ENCODE measurements at regions not wholly inside any gene's neighbourhood (a gene's known extent, or its start where the extent isn't known, plus 50 kb on each side); places are given as distances from the start of the nearest gene placed in this dataset.

DNA sequence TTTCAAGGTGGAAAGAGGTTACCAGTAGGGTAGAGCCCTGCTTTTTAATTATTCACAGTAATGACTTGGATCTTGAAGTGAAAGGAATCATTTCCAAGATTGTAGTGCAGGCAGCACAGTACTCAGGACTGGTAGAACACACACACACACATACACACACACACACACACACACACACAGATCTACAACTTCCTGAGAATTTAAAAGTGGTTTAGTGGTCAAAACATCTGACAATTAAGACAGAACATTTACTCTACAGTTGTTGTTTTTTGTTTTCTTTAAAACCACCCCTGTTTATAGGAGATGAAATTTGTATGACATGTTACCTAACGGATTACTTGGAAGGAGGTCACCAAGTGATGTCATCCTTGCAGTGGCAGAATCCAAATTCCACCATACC lies 146.7 kb upstream of the VRK2 start:
- H3K36me3 Mint-ChIP-seq (ENCODE audit: low read depth, unreplicated experiment) = no peaks in the 10 kb centered on the region
- TF ChIP-seq, protein P1, sequence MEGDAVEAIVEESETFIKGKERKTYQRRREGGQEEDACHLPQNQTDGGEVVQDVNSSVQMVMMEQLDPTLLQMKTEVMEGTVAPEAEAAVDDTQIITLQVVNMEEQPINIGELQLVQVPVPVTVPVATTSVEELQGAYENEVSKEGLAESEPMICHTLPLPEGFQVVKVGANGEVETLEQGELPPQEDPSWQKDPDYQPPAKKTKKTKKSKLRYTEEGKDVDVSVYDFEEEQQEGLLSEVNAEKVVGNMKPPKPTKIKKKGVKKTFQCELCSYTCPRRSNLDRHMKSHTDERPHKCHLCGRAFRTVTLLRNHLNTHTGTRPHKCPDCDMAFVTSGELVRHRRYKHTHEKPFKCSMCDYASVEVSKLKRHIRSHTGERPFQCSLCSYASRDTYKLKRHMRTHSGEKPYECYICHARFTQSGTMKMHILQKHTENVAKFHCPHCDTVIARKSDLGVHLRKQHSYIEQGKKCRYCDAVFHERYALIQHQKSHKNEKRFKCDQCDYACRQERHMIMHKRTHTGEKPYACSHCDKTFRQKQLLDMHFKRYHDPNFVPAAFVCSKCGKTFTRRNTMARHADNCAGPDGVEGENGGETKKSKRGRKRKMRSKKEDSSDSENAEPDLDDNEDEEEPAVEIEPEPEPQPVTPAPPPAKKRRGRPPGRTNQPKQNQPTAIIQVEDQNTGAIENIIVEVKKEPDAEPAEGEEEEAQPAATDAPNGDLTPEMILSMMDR (IDR thresholded peaks at IDR 0.05; ENCODE audit: unreplicated experiment) = no peak
- no peaks in the 10 kb centered on the region for H3K4me1 Mint-ChIP-seq (ENCODE audit: unreplicated experiment)
- no peak for DNase-seq (ENCODE audit: low spot score)
- no peak overlapping the region for H3K27ac Mint-ChIP-seq (ENCODE audit: unreplicated experiment)
- no peaks in the 10 kb centered on the region for H3K27me3 Mint-ChIP-seq (ENCODE audit: unreplicated experiment)
- H3K9me3 Mint-ChIP-seq (ENCODE audit: unreplicated experiment) = no peaks in the 10 kb centered on the region
- no peak overlapping the region for H3K4me3 Mint-ChIP-seq (ENCODE audit: unreplicated experiment)

DNA sequence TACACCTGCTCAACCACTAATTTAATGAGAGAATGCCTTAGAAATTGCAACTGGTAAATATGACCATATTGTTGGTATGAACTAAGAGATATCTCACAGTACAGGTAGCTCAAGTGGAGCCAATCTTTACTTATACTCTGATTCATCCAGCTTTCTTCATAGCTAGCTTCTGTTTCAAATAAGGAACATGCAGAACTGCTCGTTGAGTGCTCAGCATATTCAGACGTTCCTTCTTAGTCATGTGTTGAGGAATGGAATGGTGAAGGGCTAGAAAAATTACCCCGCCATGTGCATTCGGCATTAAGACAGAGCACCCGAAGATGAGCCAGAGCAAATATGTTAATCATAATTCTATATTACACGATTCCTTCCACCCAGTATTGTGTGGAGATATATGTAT lies 144.0 kb upstream of the VRK2 start:
- H3K36me3 Mint-ChIP-seq (ENCODE audit: low read depth, unreplicated experiment) = no peaks in the 10 kb centered on the region
- H3K27me3 Mint-ChIP-seq (ENCODE audit: unreplicated experiment) = no peaks in the 10 kb centered on the region
- H3K4me1 Mint-ChIP-seq (ENCODE audit: unreplicated experiment) = no peaks in the 10 kb centered on the region
- H3K4me3 Mint-ChIP-seq (ENCODE audit: unreplicated experiment) = no peak overlapping the region
- H3K9me3 Mint-ChIP-seq (ENCODE audit: unreplicated experiment) = no peaks in the 10 kb centered on the region
- no peak overlapping the region for H3K27ac Mint-ChIP-seq (ENCODE audit: unreplicated experiment)
- no peak for DNase-seq (ENCODE audit: low spot score)
- TF ChIP-seq, protein P1 (IDR thresholded peaks at IDR 0.05; ENCODE audit: unreplicated experiment) = no peak

DNA sequence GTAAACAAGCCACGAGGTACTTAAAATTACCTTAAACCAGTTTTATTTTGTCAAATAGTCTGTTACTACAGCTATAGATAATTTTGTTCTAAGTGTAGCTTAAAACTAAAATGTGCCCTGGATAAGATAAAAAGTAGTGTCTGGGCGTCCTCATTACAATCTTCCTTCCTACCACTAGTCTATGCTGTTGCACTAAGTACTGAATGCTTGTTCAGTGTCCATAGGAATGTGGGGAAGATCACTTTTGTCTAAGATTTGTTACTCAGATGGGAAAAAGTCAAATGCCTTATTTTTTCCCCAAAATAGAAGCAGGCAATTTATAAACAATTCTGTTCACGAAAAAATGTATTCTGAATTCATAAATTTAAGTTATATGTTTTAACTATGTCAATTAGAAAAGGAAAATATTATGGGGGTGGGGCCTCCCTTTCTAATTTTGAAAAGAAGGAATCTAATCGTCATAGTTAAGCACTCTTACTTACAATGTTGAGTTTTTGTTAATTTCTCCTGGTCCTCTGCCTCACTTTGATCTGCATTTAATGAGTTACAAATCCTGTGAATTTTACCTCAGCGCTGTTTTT lies 140.4 kb upstream of the VRK2 start:
- no peak for DNase-seq (ENCODE audit: low spot score)
- Mint-ChIP-seq H3K36me3 (ENCODE audit: low read depth, unreplicated experiment) (no peaks in the 10 kb centered on the region), H3K27me3 (ENCODE audit: unreplicated experiment) (no peaks in the 10 kb centered on the region), H3K9me3 (ENCODE audit: unreplicated experiment) (no peaks in the 10 kb centered on the region), H3K4me3 (ENCODE audit: unreplicated experiment) (no peak overlapping the region), H3K4me1 (ENCODE audit: unreplicated experiment) (no peaks in the 10 kb centered on the region), H3K27ac (ENCODE audit: unreplicated experiment) (no peak overlapping the region)
- TF ChIP-seq, protein P1 (IDR thresholded peaks at IDR 0.05; ENCODE audit: unreplicated experiment) = peak; percentile 63

DNA sequence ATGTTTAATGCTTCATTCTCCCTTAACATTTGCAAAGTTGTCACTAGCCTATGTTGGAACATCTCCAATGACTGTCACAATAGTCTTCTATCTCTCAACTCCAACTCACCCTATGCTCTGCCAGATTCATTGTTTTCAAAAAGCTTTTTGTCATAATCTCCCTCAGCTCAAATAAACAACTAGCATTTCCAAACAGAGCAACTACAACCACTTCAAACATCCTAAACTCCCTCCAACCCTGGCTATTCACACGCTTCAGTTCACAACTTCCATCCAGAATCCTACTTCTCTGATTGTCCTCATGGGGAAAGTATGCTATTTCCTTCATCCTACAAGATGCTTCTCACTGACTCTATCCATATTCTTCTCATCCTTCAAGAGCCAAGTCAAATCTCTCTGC lies 139.2 kb upstream of the VRK2 start:
- DNase-seq (ENCODE audit: low spot score) = no peak
- TF ChIP-seq, protein P1 (IDR thresholded peaks at IDR 0.05; ENCODE audit: unreplicated experiment) = no peak
- no peaks in the 10 kb centered on the region for H3K9me3 Mint-ChIP-seq (ENCODE audit: unreplicated experiment)
- H3K27ac Mint-ChIP-seq (ENCODE audit: unreplicated experiment) = no peak overlapping the region
- H3K27me3 Mint-ChIP-seq (ENCODE audit: unreplicated experiment) = no peaks in the 10 kb centered on the region
- H3K36me3 Mint-ChIP-seq (ENCODE audit: low read depth, unreplicated experiment) = no peaks in the 10 kb centered on the region
- H3K4me3 Mint-ChIP-seq (ENCODE audit: unreplicated experiment) = no peak overlapping the region
- H3K4me1 Mint-ChIP-seq (ENCODE audit: unreplicated experiment) = no peaks in the 10 kb centered on the region

DNA sequence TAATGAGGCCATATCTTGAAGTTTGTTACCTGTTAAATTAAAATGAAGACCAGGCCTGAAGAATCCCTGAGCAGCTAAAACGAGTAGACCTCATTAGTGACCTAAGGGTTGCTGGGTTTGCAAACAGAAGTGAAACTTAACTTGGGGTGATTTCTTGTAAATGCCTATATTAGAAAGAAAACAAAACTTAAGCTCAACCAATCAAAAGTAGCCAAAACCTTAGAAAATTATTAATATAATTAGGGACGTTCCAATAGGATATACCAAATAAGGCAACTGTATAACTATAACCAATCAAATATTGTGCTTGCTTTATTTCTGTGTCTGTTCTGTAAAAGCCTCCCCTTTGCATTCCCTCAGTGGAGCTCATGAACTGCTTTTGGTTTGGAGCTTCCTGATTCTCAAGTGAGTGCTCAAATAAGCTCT lies 137.9 kb upstream of the VRK2 start:
- no peak for DNase-seq (ENCODE audit: low spot score)
- H3K4me3 Mint-ChIP-seq (ENCODE audit: unreplicated experiment) = no peak overlapping the region
- no peaks in the 10 kb centered on the region for H3K9me3 Mint-ChIP-seq (ENCODE audit: unreplicated experiment)
- H3K27ac Mint-ChIP-seq (ENCODE audit: unreplicated experiment) = no peak overlapping the region
- no peaks in the 10 kb centered on the region for H3K27me3 Mint-ChIP-seq (ENCODE audit: unreplicated experiment)
- no peaks in the 10 kb centered on the region for H3K4me1 Mint-ChIP-seq (ENCODE audit: unreplicated experiment)
- TF ChIP-seq, protein P1 (IDR thresholded peaks at IDR 0.05; ENCODE audit: unreplicated experiment) = no peak
- no peaks in the 10 kb centered on the region for H3K36me3 Mint-ChIP-seq (ENCODE audit: low read depth, unreplicated experiment)
